Activated CD4-positive, alpha-beta T cell treated with anti-CD3 and anti-CD28 coated beads, Interleukin-2, Interleukin-6, amounts not matched to agents 100 ng/mL and 50 ng/mL, durations not matched to agents 16 hours and 8 hours (primary cell): ENCODE measurements at regions not wholly inside any gene's neighbourhood (a gene's known extent, or its start where the extent isn't known, plus 50 kb on each side); places are given as distances from the start of the nearest gene placed in this dataset.
A peak's percentile ranks its signal among the peaks of the same experiment; 100 is the strongest.
"Not testable (repeated sequence)": the region's sequence is repeated elsewhere in the genome, so short reads cannot be mapped to it uniquely, and the experiment has no call there.

Experiments
- DNase-seq: peaks from one replicate; pipeline ENCODE4 v3.0.0-alpha.2; 2020

DNA sequence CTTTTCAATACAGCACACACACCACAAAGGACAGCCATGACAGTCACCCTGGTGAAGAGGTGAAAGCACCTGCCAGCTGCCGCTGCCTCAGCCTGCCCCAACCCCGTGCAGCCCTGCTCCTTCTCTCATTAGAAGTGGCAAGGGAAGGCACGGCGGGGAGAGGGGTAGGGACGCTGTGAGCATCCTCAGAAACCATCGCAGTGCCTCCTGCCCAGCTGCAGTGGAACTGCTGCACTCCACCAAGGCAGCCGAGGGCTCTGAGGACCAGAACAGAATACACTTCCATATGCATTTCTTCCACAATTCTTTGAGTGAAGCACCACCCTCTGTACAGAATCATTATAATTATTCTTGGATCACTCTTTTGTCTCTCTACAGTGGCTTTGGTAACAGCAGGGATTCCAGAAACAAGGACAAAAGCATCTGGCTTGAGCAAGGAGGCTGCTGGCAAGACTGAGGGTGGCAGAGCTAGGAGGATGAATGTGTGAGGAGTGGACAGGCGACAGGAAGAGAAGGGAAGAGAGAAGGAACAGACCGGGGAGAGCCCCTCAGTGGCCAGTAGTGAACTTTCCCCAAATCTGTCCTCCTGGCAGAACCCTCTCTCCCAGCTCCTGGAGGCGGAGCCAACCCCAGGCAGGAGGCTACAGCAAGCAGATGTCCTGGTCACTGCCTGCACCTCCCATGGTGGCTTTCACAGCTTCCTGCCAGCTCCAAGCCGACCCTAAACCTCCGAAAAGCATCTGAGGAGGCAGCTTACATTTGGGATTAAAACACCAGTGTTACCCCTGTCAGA, 73.2 kb downstream of the MTNR1A start:
- no peak for DNase-seq

DNA sequence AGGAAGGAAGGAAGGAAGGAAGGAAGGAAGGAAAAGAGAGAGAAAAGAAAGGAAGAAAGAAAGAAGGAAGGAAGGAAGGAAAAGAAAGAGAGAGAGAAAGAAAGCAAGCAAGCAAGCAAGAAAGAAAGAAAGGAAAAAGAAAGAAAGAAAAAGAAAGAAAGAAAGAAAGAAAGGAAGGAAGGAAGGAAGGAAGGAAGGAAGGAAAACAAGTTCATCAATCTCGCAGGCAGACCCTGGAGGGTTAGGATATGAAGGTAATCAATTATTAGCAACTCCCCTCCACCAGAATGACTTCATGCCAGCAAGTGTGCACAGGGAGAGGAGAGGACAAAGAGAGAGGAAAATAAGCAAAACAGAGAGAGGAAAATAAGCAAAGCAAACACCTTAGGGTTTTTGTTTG, 80.2 kb downstream of the MTNR1A start:
- no peak for DNase-seq

DNA sequence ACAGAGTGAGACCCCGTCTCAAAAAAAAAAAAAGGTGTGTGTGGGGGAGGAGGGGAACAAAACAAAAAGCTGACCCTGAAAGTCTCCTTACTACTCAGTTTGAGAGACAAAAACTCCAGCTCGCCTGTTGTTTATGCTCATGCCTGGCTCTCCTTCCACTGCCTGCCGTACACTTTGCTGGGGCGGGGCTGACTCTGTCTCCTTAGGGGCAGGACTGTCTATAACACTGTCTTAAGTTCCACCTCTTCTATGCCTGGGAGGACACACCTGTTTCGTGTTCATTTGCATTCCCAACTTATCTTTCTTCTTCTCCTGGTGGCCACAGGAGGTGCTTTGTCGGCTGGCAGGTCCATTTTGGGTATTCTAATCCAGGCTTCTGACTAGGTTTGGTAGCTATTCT, 81.4 kb downstream of the MTNR1A start:
- no peak for DNase-seq

DNA sequence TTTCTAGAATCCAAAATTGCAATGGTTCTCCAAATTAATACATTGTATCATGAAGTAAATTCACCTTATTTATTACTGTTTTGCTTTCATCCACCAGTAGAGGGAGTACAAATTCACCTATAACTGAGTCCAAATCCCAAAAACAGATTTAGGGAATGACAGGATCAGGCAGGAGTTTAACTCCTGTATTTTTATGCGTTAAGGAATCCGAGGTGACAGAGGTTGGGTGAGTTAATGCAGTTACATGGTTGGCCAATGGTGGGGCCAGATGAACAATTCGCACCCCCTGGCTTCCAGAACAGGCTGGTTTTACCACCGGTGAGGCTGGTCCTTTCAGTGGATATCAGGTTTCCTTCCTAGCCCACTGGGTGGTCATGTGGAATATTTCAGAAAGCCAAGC, 82.4 kb downstream of the MTNR1A start:
- DNase-seq, result no peak

DNA sequence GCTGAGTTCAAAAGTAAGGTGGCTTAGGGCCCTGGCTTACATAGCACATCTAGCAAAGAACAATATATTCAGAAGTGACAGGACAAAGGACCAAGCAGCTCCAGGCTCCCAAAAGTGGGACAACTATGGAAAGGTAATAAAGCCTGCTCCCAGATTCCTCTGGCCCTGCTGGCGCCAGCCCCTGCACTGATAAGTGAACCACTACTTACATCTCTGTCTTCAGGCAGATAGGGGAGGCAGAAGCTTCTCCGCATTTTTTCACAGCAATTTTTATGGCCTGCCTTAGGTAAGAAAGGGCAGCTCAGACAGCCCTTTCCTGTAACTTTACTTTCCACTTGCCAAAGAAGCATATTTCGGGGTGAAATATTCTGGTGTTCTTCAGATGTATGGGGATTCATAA, 83.9 kb downstream of the MTNR1A start:
- DNase-seq, result no peak

DNA sequence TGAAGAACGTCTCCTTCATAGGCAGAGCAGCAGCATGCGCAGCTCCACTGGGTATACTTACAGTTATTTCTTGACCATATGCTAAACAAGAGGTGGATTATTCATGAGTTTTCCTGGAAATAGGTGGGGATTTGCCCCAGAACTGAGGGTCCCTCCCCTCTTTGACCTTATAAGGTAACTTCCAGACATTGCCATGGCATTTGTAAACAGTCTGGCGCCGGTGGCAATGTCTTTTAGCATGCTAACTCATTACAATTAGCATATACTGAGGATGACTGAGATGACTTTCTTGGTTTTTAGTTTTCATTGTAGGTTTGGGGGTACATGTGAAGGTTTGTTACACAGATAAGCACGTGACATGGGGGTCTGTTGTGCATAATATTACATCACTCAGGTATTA, 97.3 kb downstream of the MTNR1A start:
- DNase-seq, result no peak

- DNase-seq, result no peak
Observed at GRCh38 chr4:186451982-186452381, 103.4 kb downstream of the MTNR1A start.

DNA sequence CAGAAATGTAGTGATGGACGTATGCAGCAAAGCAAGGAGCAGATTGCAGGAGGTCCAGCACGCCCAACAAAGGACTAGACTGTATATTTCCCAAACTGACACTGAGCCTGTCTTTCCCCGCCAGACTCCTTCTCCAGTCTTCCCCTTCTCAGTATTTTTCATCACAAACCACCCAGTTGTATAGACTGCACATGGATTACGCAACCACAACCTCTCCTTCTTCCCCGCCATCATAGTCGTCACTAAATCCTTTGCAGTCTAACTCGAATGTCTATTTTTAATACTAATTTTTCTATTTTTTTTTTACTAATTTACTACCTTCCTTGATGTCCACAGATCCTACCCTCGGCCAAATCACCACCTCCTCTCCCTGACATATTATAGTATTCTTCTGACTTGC, 105.4 kb downstream of the MTNR1A start:
- DNase-seq, result no peak

DNA sequence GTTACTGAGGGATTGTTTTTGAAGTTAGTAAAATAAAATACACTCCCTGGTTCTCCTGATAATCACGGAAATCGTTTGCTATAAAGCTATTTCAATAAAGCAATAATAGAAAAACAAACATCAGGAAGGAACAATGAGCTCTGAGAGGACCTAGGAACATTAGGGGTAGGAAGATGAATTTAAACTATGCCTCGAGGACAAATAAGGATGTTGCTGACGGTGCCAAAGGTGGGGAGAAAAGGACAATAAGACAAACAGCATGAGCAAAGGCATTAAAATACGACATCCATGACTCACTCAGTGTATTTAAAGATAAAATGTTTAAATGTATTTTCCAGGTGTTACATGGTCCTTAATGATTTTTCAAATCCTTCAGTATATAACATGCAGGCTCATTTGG, 110.3 kb downstream of the MTNR1A start:
- DNase-seq, result no peak

- DNase-seq, result no peak
Observed at GRCh38 chr4:186441502-186441901, 113.9 kb downstream of the MTNR1A start.

GRCh38 chr4:186428481-186428880, 126.9 kb downstream of the MTNR1A start:
- no peak for DNase-seq

DNA sequence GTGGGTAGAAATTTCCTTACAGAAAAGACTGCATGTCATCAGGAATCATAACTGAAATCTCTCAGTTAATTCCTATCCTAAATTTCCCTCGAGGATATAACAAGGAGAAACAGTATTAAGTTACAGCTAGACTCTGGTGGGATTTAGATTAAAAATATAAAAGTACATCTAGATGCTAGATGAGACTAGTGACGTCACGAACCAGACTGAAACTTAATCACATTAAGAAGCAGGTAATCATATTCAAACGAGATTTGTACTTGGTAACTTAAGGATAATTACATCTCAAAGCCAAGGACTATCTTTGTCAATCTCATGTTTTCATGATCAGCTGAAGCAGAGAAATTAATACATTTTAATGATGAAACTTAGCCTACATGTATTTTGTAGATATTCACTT, 130.6 kb downstream of the MTNR1A start:
- no peak for DNase-seq

- DNase-seq, result no peak
Observed at GRCh38 chr4:186422296-186422695, 133.1 kb downstream of the MTNR1A start.

- DNase-seq, result no peak
Observed at GRCh38 chr4:186416451-186417060, 138.8 kb downstream of the MTNR1A start.

- DNase-seq, result no peak
Observed at GRCh38 chr4:186414390-186414789, 141.0 kb downstream of the MTNR1A start.

DNA sequence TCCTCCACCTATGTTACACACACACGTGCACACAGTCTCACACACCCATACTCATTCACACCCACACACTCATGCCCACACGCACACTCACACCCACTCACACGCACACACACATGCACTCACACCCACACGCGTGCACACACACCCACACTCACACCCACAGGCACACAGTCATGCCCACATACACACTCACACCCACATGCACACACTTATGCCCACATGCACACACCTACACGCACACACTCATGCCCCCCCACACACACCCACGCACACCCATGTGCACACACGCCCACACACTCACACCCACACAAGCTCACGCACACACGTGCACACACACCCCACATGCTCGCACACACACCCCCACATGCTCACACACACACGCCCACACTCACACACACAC, 140.0 kb downstream of the F11 start:
- no peak for DNase-seq

GRCh38 chr4:186404562-186405134, 138.7 kb downstream of the F11 start:
- no peak for DNase-seq

- DNase-seq, result no peak
Observed at GRCh38 chr4:186400676-186401075, 134.7 kb downstream of the F11 start.

GRCh38 chr4:186392017-186392416, 126.0 kb downstream of the F11 start:
- DNase-seq, result no peak

DNA sequence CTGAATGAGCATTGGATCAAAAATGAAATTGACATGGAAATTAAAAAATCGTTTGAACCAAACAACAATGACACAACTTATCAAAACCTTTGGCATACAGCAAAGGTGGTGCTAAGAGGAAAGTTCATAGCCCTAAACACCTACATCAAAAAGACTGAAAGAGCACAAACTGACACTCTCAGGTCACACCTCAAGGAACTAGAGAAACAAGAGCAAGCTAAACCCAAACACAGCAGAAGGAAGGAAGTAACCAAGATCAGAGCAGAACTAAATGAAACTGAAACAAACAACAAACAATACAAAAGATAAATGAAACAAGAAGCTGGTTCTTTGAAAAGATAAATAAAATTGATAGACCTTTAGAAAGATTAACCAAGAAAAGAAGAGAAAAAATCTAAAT, 118.3 kb downstream of the F11 start:
- DNase-seq, result not testable (repeated sequence)

DNA sequence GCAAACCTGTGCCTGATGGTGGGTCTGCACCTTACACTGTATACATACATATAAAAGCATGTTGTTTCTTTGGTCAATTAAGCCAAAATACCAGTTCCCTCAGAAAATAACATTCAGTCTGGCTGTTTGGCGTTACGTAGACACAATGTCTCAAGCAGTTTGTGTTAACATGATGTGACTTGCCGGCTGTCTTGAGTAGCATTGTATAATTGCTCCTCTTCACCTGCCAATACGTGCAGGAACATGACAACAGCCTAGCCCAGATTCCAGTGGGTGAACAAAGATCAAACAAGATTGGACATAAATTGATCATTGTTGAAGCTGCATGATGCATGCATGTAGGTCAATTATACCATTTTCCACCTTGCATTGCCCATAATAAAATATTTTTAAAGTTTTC, 102.3 kb downstream of the F11 start:
- no peak for DNase-seq

DNA sequence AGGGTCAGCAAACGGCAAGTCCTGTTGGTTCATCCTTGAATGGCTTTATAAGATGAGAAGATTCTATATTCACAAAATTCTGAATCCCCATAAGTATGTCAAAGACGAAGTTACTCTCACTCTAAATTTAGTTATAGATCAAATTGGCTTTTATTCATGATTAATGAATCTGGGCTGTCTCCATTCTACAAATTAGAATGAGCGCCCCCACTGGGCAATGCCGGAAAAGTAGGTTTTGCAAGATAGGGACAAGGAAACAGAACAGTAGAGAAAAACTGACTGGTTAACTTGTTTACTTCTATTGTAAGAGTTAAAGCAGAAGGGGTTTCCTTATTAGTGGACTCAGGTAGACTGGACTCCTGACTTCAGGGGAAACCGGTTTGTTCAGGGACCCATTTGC, 100.3 kb downstream of the F11 start:
- no peak for DNase-seq

- peak; percentile 1 for DNase-seq
Observed at GRCh38 chr4:186363038-186363437, 97.0 kb downstream of the F11 start.

DNA sequence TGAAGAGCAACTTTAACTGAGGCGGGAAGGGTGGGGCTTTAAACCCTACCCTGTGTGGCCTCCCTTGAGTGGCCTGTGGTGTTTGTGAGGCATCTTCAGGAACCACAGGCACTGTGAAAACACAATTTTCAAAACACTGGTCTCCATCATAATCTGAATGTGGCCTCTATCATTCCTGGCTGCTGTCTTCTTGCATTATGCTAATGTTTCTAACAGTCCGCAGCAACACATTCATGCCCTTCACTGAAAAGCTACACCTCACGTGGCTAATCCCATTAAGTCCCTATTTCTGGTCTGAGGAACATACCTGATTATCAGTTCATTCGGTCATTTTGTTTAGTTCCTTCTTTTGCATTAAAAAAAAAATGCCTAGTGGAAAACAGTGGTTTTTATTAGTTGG, 94.6 kb downstream of the F11 start:
- DNase-seq, result no peak
